GM23338 (cell line): ENCODE measurements at regions not wholly inside any gene's neighbourhood (a gene's known extent, or its start where the extent isn't known, plus 50 kb on each side); places are given as distances from the start of the nearest gene placed in this dataset.

Source experiments
- ATAC-seq: fragments of 200-7000 bp; cut with Tn5 transposase; 3 replicates; pipeline ENCODE4 v1.9.1; 2020
- DNase-seq: peaks from one replicate; pipeline ENCODE4 v3.0.0-alpha.2; 2015; ENCODE audit warnings: low spot score
- H2AFZ ChIP-seq: fragments of 200-600 bp; sonication (generic); 2 replicates; pipeline ENCODE4 v1.8.0; 2016; ENCODE audit warnings: antibody characterized with exemption, mild to moderate bottlenecking, moderate library complexity
- H3F3A ChIP-seq: fragments of 200-600 bp; sonication (generic); replicated peaks from 2 replicates; pipeline ENCODE4 v1.8.0; 2017; ENCODE audit warnings: antibody characterized with exemption, mixed run types, low read depth
- H3K27ac ChIP-seq: fragments of 200-600 bp; sonication (generic); 2 replicates; pipeline ENCODE4 v1.6.1; 2016; ENCODE audit warnings: low read depth
- H3K27me3 ChIP-seq: fragments of 200-600 bp; sonication (generic); 2 replicates; pipeline ENCODE4 v1.8.0; 2016; ENCODE audit warnings: mild to moderate bottlenecking, mixed run types, moderate library complexity; ENCODE audit not compliant: insufficient read depth
- H3K36me3 ChIP-seq: fragments of 200-600 bp; sonication (generic); 2 replicates; pipeline ENCODE4 v1.8.0; 2016; ENCODE audit warnings: mild to moderate bottlenecking; ENCODE audit not compliant: insufficient read depth
- H3K4me1 ChIP-seq: fragments of 200-600 bp; sonication (generic); 2 replicates; pipeline ENCODE4 v1.8.0; 2016; ENCODE audit warnings: mild to moderate bottlenecking, moderate library complexity; ENCODE audit not compliant: insufficient read depth
- H3K4me2 ChIP-seq: fragments of 200-600 bp; sonication (generic); 2 replicates; pipeline ENCODE4 v1.7.1; 2017; ENCODE audit warnings: mixed run types
- H3K4me3 ChIP-seq: fragments of 200-600 bp; sonication (generic); 2 replicates; pipeline ENCODE4 v1.6.1; 2016; ENCODE audit warnings: mixed run types
- H3K79me2 ChIP-seq: fragments of 200-600 bp; sonication (generic); replicated peaks from 2 replicates; pipeline ENCODE4 v1.8.0; 2017; ENCODE audit warnings: mild to moderate bottlenecking; ENCODE audit not compliant: insufficient read depth
- H3K9me2 ChIP-seq: fragments of 200-600 bp; sonication (generic); 2 replicates; pipeline ENCODE4 v1.8.0; 2017; ENCODE audit not compliant: insufficient read depth
- H4K20me1 ChIP-seq: fragments of 200-600 bp; sonication (generic); replicated peaks from 2 replicates; pipeline ENCODE4 v1.8.0; 2017; ENCODE audit warnings: mild to moderate bottlenecking; ENCODE audit not compliant: insufficient read depth
- H3K27ac Mint-ChIP-seq: 2 replicates; pipeline ENCODE4 v1.8.0; 2020; ENCODE audit warnings: inconsistent platforms, mild to moderate bottlenecking, moderate library complexity, mixed read lengths
- H3K27me3 Mint-ChIP-seq: 3 replicates; pipeline ENCODE4 v1.8.0; 2022; ENCODE audit warnings: low read depth, mild to moderate bottlenecking, moderate library complexity, mixed read lengths, inconsistent platforms; ENCODE audit not compliant: insufficient read depth, poor library complexity
- H3K36me3 Mint-ChIP-seq: 3 replicates; pipeline ENCODE4 v1.8.0; 2021; ENCODE audit warnings: low read depth, mild to moderate bottlenecking, inconsistent platforms, moderate library complexity, mixed read lengths
- H3K4me1 Mint-ChIP-seq: 3 replicates; pipeline ENCODE4 v1.8.0; 2020; ENCODE audit warnings: mild to moderate bottlenecking, inconsistent platforms, mixed read lengths
- H3K4me3 Mint-ChIP-seq: 3 replicates; pipeline ENCODE4 v1.8.0; 2021; ENCODE audit warnings: moderate library complexity, mild to moderate bottlenecking, inconsistent platforms, mixed read lengths
- H3K9me3 Mint-ChIP-seq: 3 replicates; pipeline ENCODE4 v1.8.0; 2020; ENCODE audit warnings: moderate library complexity, mild to moderate bottlenecking, inconsistent platforms, mixed read lengths
- CREB1 ChIP-seq: fragments of 250-450 bp; sonication (Bioruptor Pico); IDR thresholded peaks from 2 replicates; pipeline ENCODE4 v1.5.0; 2020; ENCODE audit warnings: low read depth, mild to moderate bottlenecking, moderate library complexity
- EZH2 ChIP-seq: fragments of 200-600 bp; sonication (generic); IDR thresholded peaks from one replicate; pipeline ENCODE4 v1.8.0; 2017; ENCODE audit warnings: antibody characterized with exemption, mild to moderate bottlenecking, low read depth; ENCODE audit not compliant: unreplicated experiment
- NANOG ChIP-seq: IDR thresholded peaks from 2 replicates; pipeline ENCODE4 v1.6.1; 2016; ENCODE audit warnings: antibody characterized with exemption, borderline replicate concordance
- ZNF114 ChIP-seq: fragments of 250-450 bp; sonication (Bioruptor Pico); IDR thresholded peaks from 2 replicates; pipeline ENCODE4 v1.5.0; 2020; ENCODE audit warnings: mild to moderate bottlenecking, moderate library complexity
- ZNF331 ChIP-seq: fragments of 250-450 bp; sonication (Bioruptor Pico); IDR thresholded peaks from 2 replicates; pipeline ENCODE4 v1.5.0; 2020; ENCODE audit warnings: low read depth, mild to moderate bottlenecking, moderate library complexity
- TF ChIP-seq, protein P1 (sequence below): fragments of 250-450 bp; sonication (Bioruptor Pico); IDR thresholded peaks from 2 replicates; pipeline ENCODE4 v1.5.0; 2020; ENCODE audit warnings: mild to moderate bottlenecking, moderate library complexity

DNA sequence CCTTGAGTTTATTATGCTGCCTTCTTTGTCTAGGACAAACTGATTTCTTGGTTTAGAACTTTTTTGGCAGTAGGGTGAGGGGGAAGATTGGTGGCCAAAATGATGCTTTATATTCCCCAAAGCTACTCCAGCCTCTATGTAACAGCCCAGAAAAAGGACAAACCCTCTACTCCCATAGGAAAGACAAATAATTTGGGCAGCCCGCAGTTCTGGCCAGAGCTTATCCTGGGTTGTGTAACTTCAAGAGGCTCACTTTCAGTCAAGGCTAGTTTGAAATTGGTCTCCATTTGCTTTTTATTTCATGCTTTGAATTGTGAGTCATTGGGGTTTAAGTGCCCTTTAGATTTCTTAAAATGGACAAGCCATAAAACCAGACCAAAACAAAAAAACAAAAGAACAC is 142.3 kb downstream of the OLFM4 start:
- Mint-ChIP-seq H3K36me3 (no peaks in the 10 kb centered on the region), H3K4me3 (no peak overlapping the region)

DNA sequence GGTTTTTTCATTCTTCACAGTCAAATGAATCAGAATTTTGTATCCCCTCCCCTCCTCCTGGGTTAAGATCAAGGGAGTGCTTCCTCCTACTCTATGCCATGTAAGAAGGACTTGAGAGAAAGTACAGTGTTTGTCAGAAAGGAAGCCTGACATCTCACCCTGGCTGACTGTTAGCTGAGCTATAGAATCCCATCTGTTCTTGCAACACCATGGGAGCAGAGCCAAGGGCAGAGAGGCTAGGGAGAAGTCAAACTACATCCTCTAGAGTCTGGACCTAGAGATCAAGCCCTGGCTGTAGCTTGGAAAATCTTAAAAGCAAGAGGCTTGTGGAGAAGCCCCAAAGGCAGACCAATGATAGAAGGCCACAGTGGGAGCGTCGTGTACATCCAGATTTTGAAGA is 145.9 kb downstream of the OLFM4 start:
- no peaks in the 10 kb centered on the region for H3K36me3 ChIP-seq
- ATAC-seq (no peak), DNase-seq (no peak)
- no peaks in the 10 kb centered on the region for H3K9me2 ChIP-seq
- Mint-ChIP-seq H3K4me1 (no peaks in the 10 kb centered on the region), H3K9me3 (no peaks in the 10 kb centered on the region), H3K4me3 (no peak overlapping the region), H3K27ac (no peak overlapping the region), H3K36me3 (no peaks in the 10 kb centered on the region), H3K27me3 (no peaks in the 10 kb centered on the region)
- no peak overlapping the region for H3K27ac ChIP-seq
- H2AFZ ChIP-seq: no peak overlapping the region
- no peaks in the 10 kb centered on the region for H3K79me2 ChIP-seq
- H3K27me3 ChIP-seq: no peaks in the 10 kb centered on the region
- H3K4me1 ChIP-seq: no peaks in the 10 kb centered on the region
- no peaks in the 10 kb centered on the region for H4K20me1 ChIP-seq
- H3K4me2 ChIP-seq: no peak overlapping the region
- H3F3A ChIP-seq: no peaks in the 10 kb centered on the region
- no peak for TF ChIP-seq EZH2
- H3K4me3 ChIP-seq: no peak overlapping the region

More for the DNA sequence above, 142.3 kb downstream of the OLFM4 start:
- Histone ChIP-seq H4K20me1 (no peaks in the 10 kb centered on the region), H3K9me2 (no peaks in the 10 kb centered on the region), H3K4me1 (no peaks in the 10 kb centered on the region), H3F3A (no peaks in the 10 kb centered on the region), H3K4me3 (no peak overlapping the region), H3K27me3 (no peaks in the 10 kb centered on the region), H3K36me3 (no peaks in the 10 kb centered on the region), H3K79me2 (no peaks in the 10 kb centered on the region), H3K27ac (no peak overlapping the region), H2AFZ (peak overlapping the region; percentile 72; the same call in 1 of the 2 replicates), H3K4me2 (no peak overlapping the region)
- ATAC-seq: no peak
- TF ChIP-seq ZNF114: no peak
- TF ChIP-seq CREB1 (CRISPR knock-in tag): no peak
- no peak for TF ChIP-seq ZNF331 (CRISPR knock-in tag)
- TF ChIP-seq NANOG: no peak
- TF ChIP-seq EZH2: no peak
- Mint-ChIP-seq H3K9me3 (no peaks in the 10 kb centered on the region), H3K27me3 (no peaks in the 10 kb centered on the region), H3K27ac (no peak overlapping the region), H3K4me1 (peaks cover 3% of the 10 kb centered on the region; the same call in 1 of the 3 replicates)
- DNase-seq: no peak

GRCh38 chr13:53180684-53181083 is 152.1 kb downstream of the OLFM4 start:
- Mint-ChIP-seq H3K27me3 (no peaks in the 10 kb centered on the region), H3K27ac (no peak overlapping the region), H3K4me1 (no peaks in the 10 kb centered on the region), H3K36me3 (no peaks in the 10 kb centered on the region), H3K9me3 (0 out of 3 replicates have a peak, but pooled peaks cover 4% of the 10 kb centered on the region), H3K4me3 (no peak overlapping the region)
- Histone ChIP-seq H4K20me1 (no peaks in the 10 kb centered on the region), H3F3A (no peaks in the 10 kb centered on the region), H3K4me2 (no peak overlapping the region), H3K27me3 (no peaks in the 10 kb centered on the region), H3K9me2 (peaks cover 7% of the 10 kb centered on the region), H3K36me3 (no peaks in the 10 kb centered on the region), H3K79me2 (no peaks in the 10 kb centered on the region), H3K4me1 (0 out of 2 replicates have a peak, but pooled peaks cover 3% of the 10 kb centered on the region), H3K27ac (no peak overlapping the region), H2AFZ (no peak overlapping the region), H3K4me3 (no peak overlapping the region)
- no peak for TF ChIP-seq CREB1 (CRISPR knock-in tag)
- no peak for TF ChIP-seq ZNF114
- TF ChIP-seq ZNF331 (CRISPR knock-in tag): no peak
- TF ChIP-seq, protein P1, sequence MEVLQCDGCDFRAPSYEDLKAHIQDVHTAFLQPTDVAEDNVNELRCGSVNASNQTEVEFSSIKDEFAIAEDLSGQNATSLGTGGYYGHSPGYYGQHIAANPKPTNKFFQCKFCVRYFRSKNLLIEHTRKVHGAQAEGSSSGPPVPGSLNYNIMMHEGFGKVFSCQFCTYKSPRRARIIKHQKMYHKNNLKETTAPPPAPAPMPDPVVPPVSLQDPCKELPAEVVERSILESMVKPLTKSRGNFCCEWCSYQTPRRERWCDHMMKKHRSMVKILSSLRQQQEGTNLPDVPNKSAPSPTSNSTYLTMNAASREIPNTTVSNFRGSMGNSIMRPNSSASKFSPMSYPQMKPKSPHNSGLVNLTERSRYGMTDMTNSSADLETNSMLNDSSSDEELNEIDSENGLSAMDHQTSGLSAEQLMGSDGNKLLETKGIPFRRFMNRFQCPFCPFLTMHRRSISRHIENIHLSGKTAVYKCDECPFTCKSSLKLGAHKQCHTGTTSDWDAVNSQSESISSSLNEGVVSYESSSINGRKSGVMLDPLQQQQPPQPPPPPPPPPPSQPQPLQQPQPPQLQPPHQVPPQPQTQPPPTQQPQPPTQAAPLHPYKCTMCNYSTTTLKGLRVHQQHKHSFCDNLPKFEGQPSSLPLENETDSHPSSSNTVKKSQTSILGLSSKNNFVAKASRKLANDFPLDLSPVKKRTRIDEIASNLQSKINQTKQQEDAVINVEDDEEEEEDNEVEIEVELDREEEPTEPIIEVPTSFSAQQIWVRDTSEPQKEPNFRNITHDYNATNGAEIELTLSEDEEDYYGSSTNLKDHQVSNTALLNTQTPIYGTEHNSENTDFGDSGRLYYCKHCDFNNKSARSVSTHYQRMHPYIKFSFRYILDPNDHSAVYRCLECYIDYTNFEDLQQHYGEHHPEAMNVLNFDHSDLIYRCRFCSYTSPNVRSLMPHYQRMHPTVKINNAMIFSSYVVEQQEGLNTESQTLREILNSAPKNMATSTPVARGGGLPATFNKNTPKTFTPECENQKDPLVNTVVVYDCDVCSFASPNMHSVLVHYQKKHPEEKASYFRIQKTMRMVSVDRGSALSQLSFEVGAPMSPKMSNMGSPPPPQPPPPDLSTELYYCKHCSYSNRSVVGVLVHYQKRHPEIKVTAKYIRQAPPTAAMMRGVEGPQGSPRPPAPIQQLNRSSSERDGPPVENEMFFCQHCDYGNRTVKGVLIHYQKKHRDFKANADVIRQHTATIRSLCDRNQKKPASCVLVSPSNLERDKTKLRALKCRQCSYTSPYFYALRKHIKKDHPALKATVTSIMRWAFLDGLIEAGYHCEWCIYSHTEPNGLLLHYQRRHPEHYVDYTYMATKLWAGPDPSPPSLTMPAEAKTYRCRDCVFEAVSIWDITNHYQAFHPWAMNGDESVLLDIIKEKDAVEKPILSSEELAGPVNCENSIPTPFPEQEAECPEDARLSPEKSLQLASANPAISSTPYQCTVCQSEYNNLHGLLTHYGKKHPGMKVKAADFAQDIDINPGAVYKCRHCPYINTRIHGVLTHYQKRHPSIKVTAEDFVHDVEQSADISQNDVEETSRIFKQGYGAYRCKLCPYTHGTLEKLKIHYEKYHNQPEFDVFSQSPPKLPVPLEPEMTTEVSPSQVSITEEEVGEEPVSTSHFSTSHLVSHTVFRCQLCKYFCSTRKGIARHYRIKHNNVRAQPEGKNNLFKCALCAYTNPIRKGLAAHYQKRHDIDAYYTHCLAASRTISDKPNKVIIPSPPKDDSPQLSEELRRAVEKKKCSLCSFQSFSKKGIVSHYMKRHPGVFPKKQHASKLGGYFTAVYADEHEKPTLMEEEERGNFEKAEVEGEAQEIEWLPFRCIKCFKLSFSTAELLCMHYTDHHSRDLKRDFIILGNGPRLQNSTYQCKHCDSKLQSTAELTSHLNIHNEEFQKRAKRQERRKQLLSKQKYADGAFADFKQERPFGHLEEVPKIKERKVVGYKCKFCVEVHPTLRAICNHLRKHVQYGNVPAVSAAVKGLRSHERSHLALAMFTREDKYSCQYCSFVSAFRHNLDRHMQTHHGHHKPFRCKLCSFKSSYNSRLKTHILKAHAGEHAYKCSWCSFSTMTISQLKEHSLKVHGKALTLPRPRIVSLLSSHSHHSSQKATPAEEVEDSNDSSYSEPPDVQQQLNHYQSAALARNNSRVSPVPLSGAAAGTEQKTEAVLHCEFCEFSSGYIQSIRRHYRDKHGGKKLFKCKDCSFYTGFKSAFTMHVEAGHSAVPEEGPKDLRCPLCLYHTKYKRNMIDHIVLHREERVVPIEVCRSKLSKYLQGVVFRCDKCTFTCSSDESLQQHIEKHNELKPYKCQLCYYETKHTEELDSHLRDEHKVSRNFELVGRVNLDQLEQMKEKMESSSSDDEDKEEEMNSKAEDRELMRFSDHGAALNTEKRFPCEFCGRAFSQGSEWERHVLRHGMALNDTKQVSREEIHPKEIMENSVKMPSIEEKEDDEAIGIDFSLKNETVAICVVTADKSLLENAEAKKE: no peak
- no peak for DNase-seq
- no peak for ATAC-seq
